Brain microvascular endothelial cell (primary cell): ENCODE measurements at regions not wholly inside any gene's neighbourhood (a gene's known extent, or its start where the extent isn't known, plus 50 kb on each side); places are given as distances from the start of the nearest gene placed in this dataset.

Source experiments
- DNase-seq: peaks from one replicate; pipeline ENCODE4 v3.0.0-alpha.2; 2020
- H3K27ac ChIP-seq: fragments of 250-450 bp; sonication (Bioruptor Pico); 2 replicates; pipeline ENCODE4 v1.5.1; 2020; ENCODE audit warnings: mild to moderate bottlenecking, moderate library complexity
- H3K27me3 ChIP-seq: fragments of 250-450 bp; sonication (Bioruptor Pico); replicated peaks from 2 replicates; pipeline ENCODE4 v1.5.1; 2020; ENCODE audit warnings: mild to moderate bottlenecking
- H3K36me3 ChIP-seq: fragments of 250-450 bp; sonication (Bioruptor Pico); replicated peaks from 2 replicates; pipeline ENCODE4 v1.5.1; 2020; ENCODE audit warnings: mild to moderate bottlenecking
- H3K4me3 ChIP-seq: 2 replicates; pipeline ENCODE4 v1.5.1; 2011; ENCODE audit warnings: low read depth, mild to moderate bottlenecking, control low read depth, low read length, moderate library complexity
- in situ Hi-C: cut with HindIII; loops from 2 replicates; pipeline ENCODE4 v1.10.0; 2017; ENCODE audit warnings: low sequenced_read_pairs, low pct_ligation_motif_present
- TF ChIP-seq, protein P1 (sequence below): IDR thresholded peaks from 2 replicates; pipeline ENCODE4 v1.5.1; 2011; ENCODE audit warnings: low read depth, mild to moderate bottlenecking, moderate library complexity, low read length, control low read depth, inconsistent platforms; ENCODE audit errors: missing control alignments

DNA sequence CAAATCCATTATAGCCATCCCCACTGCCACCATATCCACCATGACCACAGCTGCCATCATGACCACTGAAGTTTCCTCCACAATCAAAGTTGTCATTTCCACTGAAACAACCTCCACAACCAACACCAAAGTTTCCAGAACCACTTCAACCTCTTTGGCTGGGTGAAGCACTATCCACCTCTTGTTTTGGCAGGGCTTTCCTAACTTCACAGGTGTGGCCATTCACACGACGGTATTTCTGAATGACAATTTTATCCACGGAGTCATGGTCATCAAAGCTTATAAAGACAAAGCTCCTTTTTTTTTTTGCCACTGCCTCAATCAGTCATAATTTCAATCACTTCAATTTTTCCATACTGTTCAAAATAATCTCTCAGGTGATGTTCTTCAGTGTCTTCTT lies 89.8 kb upstream of the UGP2 start:
- TF ChIP-seq, protein P1, sequence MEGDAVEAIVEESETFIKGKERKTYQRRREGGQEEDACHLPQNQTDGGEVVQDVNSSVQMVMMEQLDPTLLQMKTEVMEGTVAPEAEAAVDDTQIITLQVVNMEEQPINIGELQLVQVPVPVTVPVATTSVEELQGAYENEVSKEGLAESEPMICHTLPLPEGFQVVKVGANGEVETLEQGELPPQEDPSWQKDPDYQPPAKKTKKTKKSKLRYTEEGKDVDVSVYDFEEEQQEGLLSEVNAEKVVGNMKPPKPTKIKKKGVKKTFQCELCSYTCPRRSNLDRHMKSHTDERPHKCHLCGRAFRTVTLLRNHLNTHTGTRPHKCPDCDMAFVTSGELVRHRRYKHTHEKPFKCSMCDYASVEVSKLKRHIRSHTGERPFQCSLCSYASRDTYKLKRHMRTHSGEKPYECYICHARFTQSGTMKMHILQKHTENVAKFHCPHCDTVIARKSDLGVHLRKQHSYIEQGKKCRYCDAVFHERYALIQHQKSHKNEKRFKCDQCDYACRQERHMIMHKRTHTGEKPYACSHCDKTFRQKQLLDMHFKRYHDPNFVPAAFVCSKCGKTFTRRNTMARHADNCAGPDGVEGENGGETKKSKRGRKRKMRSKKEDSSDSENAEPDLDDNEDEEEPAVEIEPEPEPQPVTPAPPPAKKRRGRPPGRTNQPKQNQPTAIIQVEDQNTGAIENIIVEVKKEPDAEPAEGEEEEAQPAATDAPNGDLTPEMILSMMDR = no peak
- H3K4me3 ChIP-seq = no peak overlapping the region
- no peaks in the 10 kb centered on the region for H3K36me3 ChIP-seq
- in situ Hi-C loops = no loop called here
- no peak overlapping the region for H3K27ac ChIP-seq
- DNase-seq = no peak
- H3K27me3 ChIP-seq = no peaks in the 10 kb centered on the region

DNA sequence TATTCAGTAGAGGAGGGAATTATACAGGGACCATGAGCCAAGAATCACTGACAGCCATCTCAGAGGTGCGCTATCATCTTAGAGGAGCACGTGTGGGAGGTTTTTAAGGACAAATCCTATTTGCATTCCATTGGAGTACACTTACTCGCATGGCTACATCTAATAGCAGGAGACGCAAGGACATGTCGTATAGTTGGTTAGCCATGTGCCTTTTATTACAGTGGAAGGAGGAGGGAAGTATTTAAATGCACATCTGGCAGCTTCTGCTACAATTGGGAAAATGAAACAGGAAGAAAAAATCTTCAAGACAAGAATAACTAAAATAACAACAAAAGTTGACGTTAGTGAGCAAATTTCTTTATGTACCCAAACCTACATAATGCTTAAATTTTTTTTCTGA lies 86.5 kb upstream of the UGP2 start:
- TF ChIP-seq, protein P1 = no peak
- Histone ChIP-seq H3K27ac (no peak overlapping the region), H3K4me3 (no peak overlapping the region), H3K36me3 (no peaks in the 10 kb centered on the region), H3K27me3 (no peaks in the 10 kb centered on the region)
- in situ Hi-C loops = no loop called here
- DNase-seq = no peak

DNA sequence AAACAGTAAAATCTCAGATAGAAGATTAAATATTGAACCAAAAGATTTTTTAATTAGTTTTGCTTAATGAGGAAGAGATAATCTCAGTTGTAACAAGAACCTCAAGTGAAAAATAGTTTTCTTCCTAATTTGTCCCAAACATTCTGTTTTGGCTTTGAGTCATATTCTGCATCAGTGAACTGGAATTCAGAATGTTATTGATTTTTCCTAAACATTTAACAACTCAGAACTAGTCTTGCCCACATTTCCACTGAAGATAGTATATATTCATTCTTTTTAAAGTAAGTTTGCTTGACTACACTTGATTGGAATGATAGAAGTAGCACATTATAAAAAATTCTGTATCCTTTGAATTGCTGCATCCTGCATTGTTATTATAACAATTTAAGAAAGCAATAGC lies 85.7 kb upstream of the UGP2 start:
- TF ChIP-seq, protein P1 = no peak
- Histone ChIP-seq H3K4me3 (no peak overlapping the region), H3K27me3 (no peaks in the 10 kb centered on the region), H3K27ac (no peak overlapping the region), H3K36me3 (no peaks in the 10 kb centered on the region)
- DNase-seq = no peak
- in situ Hi-C loops = no loop called here

DNA sequence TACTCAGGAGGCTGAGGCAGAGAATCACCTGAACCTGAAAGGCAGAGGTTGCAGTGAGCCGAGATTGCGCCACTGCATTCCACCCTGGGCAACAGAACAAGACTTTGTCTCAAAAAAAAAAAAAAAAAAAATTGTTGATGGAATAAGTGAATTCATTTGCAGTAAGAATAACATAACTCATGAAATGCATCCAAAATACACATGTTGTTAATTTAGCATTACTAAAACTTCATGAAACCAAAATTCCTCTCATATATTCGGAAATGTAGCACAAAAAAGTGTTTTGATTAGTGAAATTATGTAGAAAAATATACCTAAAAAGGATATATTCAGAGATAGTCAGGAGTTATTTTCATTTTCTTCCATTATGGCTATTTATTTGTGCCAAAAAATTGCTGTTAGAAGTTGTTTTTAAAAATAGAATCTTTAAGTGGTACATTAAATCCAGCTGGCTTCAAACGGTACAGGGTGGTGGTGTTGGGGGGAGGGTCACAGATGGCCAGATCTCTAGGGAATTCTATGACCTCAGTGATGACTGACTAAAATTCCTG lies 78.2 kb upstream of the UGP2 start:
- no peaks in the 10 kb centered on the region for H3K36me3 ChIP-seq
- H3K4me3 ChIP-seq = no peak overlapping the region
- DNase-seq = no peak
- no peaks in the 10 kb centered on the region for H3K27me3 ChIP-seq
- TF ChIP-seq, protein P1 = no peak
- no peak overlapping the region for H3K27ac ChIP-seq
- in situ Hi-C loops = no loop called here

DNA sequence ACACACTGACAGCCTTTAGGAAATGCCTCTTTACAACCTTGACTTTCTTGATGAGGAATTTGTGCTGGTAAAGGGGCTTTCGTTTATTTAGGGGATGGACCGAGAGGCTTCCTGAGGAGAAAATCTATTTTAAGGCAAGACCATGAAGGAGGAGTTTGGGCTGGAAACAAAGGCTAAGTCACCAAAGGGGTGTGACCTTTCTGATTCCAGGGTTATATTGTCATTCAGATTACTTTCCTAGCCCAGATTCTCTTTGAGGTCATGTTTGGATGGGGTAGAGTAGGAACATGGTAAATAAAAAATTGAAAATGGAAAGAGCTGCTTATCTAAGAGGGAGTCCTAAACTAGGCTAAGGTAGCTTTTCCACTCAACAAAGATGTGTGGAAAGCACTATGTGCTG lies 77.1 kb upstream of the UGP2 start:
- Histone ChIP-seq H3K4me3 (no peak overlapping the region), H3K27me3 (no peaks in the 10 kb centered on the region), H3K36me3 (no peaks in the 10 kb centered on the region), H3K27ac (no peak overlapping the region)
- no peak for DNase-seq
- in situ Hi-C loops = no loop called here
- TF ChIP-seq, protein P1 = no peak

DNA sequence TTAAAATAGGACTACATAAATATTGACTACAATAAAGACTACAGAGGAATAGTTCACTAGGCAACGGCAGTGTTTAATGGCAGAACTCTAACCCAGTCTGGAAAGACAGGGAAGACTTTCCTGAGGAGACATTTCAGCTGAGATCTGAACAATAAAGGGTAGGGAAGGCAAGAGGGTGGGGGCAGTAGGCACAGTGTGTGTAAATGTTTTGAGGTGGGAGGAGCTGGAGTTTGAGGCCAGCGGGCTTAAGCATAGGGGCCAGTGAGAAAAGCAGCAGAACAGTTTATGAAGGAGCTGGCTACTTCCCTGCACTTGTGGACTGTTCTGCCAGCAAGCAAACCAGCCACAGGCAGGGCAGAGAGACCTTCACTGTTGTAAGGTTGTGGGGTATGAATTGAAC lies 76.6 kb upstream of the UGP2 start:
- in situ Hi-C loops = no loop called here

More for the DNA sequence above, 76.6 kb upstream of the UGP2 start:
- Histone ChIP-seq H3K27me3 (no peaks in the 10 kb centered on the region), H3K36me3 (no peaks in the 10 kb centered on the region), H3K27ac (no peak overlapping the region), H3K4me3 (no peak overlapping the region)
- no peak for DNase-seq
- TF ChIP-seq, protein P1 = no peak
